HCEC 1CT (cell line): ENCODE measurements at regions not wholly inside any gene's neighbourhood (a gene's known extent, or its start where the extent isn't known, plus 50 kb on each side); places are given as distances from the start of the nearest gene placed in this dataset.

Experiments
- DNase-seq: peaks from one replicate; pipeline ENCODE4 v3.0.0-alpha.2; 2017

- DNase-seq, result no peak
Observed at GRCh38 chr7:36076074-36076473, 77.0 kb upstream of the EEPD1 start.

GRCh38 chr7:36078816-36079360 is 74.2 kb upstream of the EEPD1 start:
- DNase-seq, result no peak

GRCh38 chr7:36079446-36080025 is 73.5 kb upstream of the EEPD1 start:
- no peak for DNase-seq

- no peak for DNase-seq
Observed at GRCh38 chr7:36080843-36081242, 72.2 kb upstream of the EEPD1 start.

- DNase-seq, result no peak
Observed at GRCh38 chr7:36082216-36082615, 70.8 kb upstream of the EEPD1 start.

- no peak for DNase-seq
Observed at GRCh38 chr7:36082910-36083309, 70.1 kb upstream of the EEPD1 start.

- no peak for DNase-seq
Observed at GRCh38 chr7:36083626-36084380, 69.3 kb upstream of the EEPD1 start.

GRCh38 chr7:36084485-36085091 is 68.5 kb upstream of the EEPD1 start:
- no peak for DNase-seq

GRCh38 chr7:36085096-36085495 is 68.0 kb upstream of the EEPD1 start:
- DNase-seq, result no peak

- DNase-seq, result no peak
Observed at GRCh38 chr7:36086571-36086970, 66.5 kb upstream of the EEPD1 start.

- no peak for DNase-seq
Observed at GRCh38 chr7:36088553-36088952, 64.5 kb upstream of the EEPD1 start.

GRCh38 chr7:36088966-36089365 is 64.1 kb upstream of the EEPD1 start:
- DNase-seq, result no peak

GRCh38 chr7:36090976-36091873 is 61.8 kb upstream of the EEPD1 start:
- DNase-seq, result no peak

GRCh38 chr7:36091874-36092176 is 61.2 kb upstream of the EEPD1 start:
- DNase-seq, result no peak

- DNase-seq, result no peak
Observed at GRCh38 chr7:36092221-36092771, 60.8 kb upstream of the EEPD1 start.

GRCh38 chr7:36096460-36097095 is 56.5 kb upstream of the EEPD1 start:
- DNase-seq, result no peak

GRCh38 chr7:36098096-36098495 is 55.0 kb upstream of the EEPD1 start:
- no peak for DNase-seq

- DNase-seq, result no peak
Observed at GRCh38 chr7:36100226-36100625, 52.8 kb upstream of the EEPD1 start.

- DNase-seq, result no peak
Observed at GRCh38 chr7:36100634-36101033, 52.4 kb upstream of the EEPD1 start.
